ENCODE measurements at regions not wholly inside any gene's neighbourhood (a gene's known extent, or its start where the extent isn't known, plus 50 kb on each side); places are given as distances from the start of the nearest gene placed in this dataset.
"Not testable (repeated sequence)": the region's sequence is repeated elsewhere in the genome, so short reads cannot be mapped to it uniquely, and the experiment has no call there.

- H3K27me3 Mint-ChIP-seq (ENCODE audit: insufficient read depth): no peaks in the 10 kb centered on the region
- no peak overlapping the region for H3K27ac Mint-ChIP-seq
- no peak overlapping the region for H3K4me3 Mint-ChIP-seq
- DNase-seq (ENCODE audit: low spot score): no peak
- intact Hi-C loops (cut with micrococcal nuclease): no loop called here
- peaks cover 29% of the 10 kb centered on the region for H3K9me3 Mint-ChIP-seq
- H3K36me3 Mint-ChIP-seq (ENCODE audit: low read depth): no peaks in the 10 kb centered on the region
- H3K4me1 Mint-ChIP-seq (ENCODE audit: low read depth): no peaks in the 10 kb centered on the region
Measured at GRCh38 chr7:68964060-68964459, 634.2 kb upstream of the AUTS2 start.

- Mint-ChIP-seq H3K4me3 (no peak overlapping the region), H3K27ac (no peak overlapping the region), H3K4me1 (ENCODE audit: low read depth) (no peaks in the 10 kb centered on the region), H3K9me3 (peaks cover 26% of the 10 kb centered on the region), H3K27me3 (ENCODE audit: insufficient read depth) (no peaks in the 10 kb centered on the region), H3K36me3 (ENCODE audit: low read depth) (no peaks in the 10 kb centered on the region)
- intact Hi-C loops (cut with micrococcal nuclease): no loop called here
- DNase-seq (ENCODE audit: low spot score): no peak
Measured at GRCh38 chr7:68965351-68965750, 632.9 kb upstream of the AUTS2 start.

GRCh38 chr7:68967598-68967997 is 630.7 kb upstream of the AUTS2 start:
- no peaks in the 10 kb centered on the region for H3K27me3 Mint-ChIP-seq (ENCODE audit: insufficient read depth)
- no peak overlapping the region for H3K4me3 Mint-ChIP-seq
- intact Hi-C loops (cut with micrococcal nuclease): no loop called here

DNA sequence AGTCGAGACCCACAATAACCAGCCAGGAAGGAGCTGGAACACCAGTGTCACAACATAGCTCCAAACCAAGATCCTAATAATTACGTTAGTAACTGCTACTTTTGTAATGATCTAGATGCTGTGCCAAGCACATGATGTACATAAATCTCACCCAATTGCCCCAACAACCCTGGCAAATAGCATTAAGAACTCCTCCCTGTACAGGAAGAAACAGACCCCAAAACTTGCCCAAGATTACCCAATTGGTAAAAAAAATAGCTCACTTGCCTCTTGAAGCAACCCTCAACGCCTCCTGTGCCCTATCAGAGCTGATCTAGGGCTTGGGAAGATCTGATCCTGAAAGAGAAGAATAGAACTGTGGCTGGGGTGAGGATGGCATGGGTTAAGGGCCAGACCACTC is 628.7 kb upstream of the AUTS2 start:
- Mint-ChIP-seq H3K9me3 (peaks cover 34% of the 10 kb centered on the region), H3K27me3 (ENCODE audit: insufficient read depth) (no peaks in the 10 kb centered on the region), H3K27ac (no peak overlapping the region), H3K4me1 (ENCODE audit: low read depth) (no peaks in the 10 kb centered on the region), H3K36me3 (ENCODE audit: low read depth) (no peaks in the 10 kb centered on the region), H3K4me3 (no peak overlapping the region)
- intact Hi-C loops (cut with micrococcal nuclease): no loop called here
- no peak for DNase-seq (ENCODE audit: low spot score)

More at GRCh38 chr7:68967598-68967997, 630.7 kb upstream of the AUTS2 start:
- Mint-ChIP-seq H3K4me1 (ENCODE audit: low read depth) (no peaks in the 10 kb centered on the region), H3K9me3 (peaks cover 35% of the 10 kb centered on the region), H3K36me3 (ENCODE audit: low read depth) (no peaks in the 10 kb centered on the region), H3K27ac (no peak overlapping the region)
- no peak for DNase-seq (ENCODE audit: low spot score)

- H3K4me1 Mint-ChIP-seq (ENCODE audit: low read depth): no peaks in the 10 kb centered on the region
- H3K4me3 Mint-ChIP-seq: no peak overlapping the region
- intact Hi-C loops (cut with micrococcal nuclease): no loop called here
- H3K27ac Mint-ChIP-seq: no peak overlapping the region
- no peaks in the 10 kb centered on the region for H3K36me3 Mint-ChIP-seq (ENCODE audit: low read depth)
- no peaks in the 10 kb centered on the region for H3K27me3 Mint-ChIP-seq (ENCODE audit: insufficient read depth)
- no peak for DNase-seq (ENCODE audit: low spot score)
- peaks cover 28% of the 10 kb centered on the region for H3K9me3 Mint-ChIP-seq
Measured at GRCh38 chr7:68971634-68972340, 626.5 kb upstream of the AUTS2 start.

GRCh38 chr7:68977385-68978055 is 620.8 kb upstream of the AUTS2 start:
- DNase-seq (ENCODE audit: low spot score): no peak
- H3K4me1 Mint-ChIP-seq (ENCODE audit: low read depth): no peaks in the 10 kb centered on the region
- no peak overlapping the region for H3K27ac Mint-ChIP-seq
- H3K27me3 Mint-ChIP-seq (ENCODE audit: insufficient read depth): no peaks in the 10 kb centered on the region
- intact Hi-C loops (cut with micrococcal nuclease): no loop called here
- no peak overlapping the region for H3K4me3 Mint-ChIP-seq
- H3K9me3 Mint-ChIP-seq: peaks cover 49% of the 10 kb centered on the region
- H3K36me3 Mint-ChIP-seq (ENCODE audit: low read depth): no peaks in the 10 kb centered on the region

GRCh38 chr7:68978710-68979109 is 619.6 kb upstream of the AUTS2 start:
- Mint-ChIP-seq H3K9me3 (peaks cover 43% of the 10 kb centered on the region), H3K27me3 (ENCODE audit: insufficient read depth) (no peaks in the 10 kb centered on the region)
- DNase-seq (ENCODE audit: low spot score): no peak

DNA sequence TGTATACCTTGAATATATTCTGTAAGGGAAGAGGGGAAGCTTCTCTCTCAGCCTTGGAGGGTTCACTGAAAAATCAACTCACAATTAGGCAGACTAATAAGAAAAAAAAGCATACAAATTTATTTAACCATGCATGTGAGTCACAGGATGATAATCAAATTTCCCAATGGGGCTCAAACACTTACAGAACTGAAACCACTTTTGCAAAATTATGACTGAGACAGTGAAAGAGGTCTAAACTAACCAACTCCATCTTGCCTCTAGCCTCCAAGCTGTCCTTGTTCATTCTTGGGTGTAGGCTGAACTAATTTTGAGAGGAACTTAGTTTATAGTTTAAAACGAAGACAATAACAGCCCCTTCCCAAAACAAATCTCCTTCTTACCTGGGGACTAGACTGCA is 618.3 kb upstream of the AUTS2 start:
- H3K4me3 Mint-ChIP-seq: no peak overlapping the region
- intact Hi-C loops (cut with micrococcal nuclease): no loop called here
- H3K36me3 Mint-ChIP-seq (ENCODE audit: low read depth): no peaks in the 10 kb centered on the region
- DNase-seq (ENCODE audit: low spot score): no peak
- H3K4me1 Mint-ChIP-seq (ENCODE audit: low read depth): no peaks in the 10 kb centered on the region
- no peaks in the 10 kb centered on the region for H3K27me3 Mint-ChIP-seq (ENCODE audit: insufficient read depth)
- peaks cover 43% of the 10 kb centered on the region for H3K9me3 Mint-ChIP-seq
- no peak overlapping the region for H3K27ac Mint-ChIP-seq

More at GRCh38 chr7:68978710-68979109, 619.6 kb upstream of the AUTS2 start:
- H3K36me3 Mint-ChIP-seq (ENCODE audit: low read depth): no peaks in the 10 kb centered on the region
- no peaks in the 10 kb centered on the region for H3K4me1 Mint-ChIP-seq (ENCODE audit: low read depth)
- no peak overlapping the region for H3K27ac Mint-ChIP-seq
- H3K4me3 Mint-ChIP-seq: no peak overlapping the region
- intact Hi-C loops (cut with micrococcal nuclease): no loop called here

- DNase-seq (ENCODE audit: low spot score); H3K36me3 Mint-ChIP-seq (ENCODE audit: low read depth); H3K4me1 Mint-ChIP-seq (ENCODE audit: low read depth); H3K27me3 Mint-ChIP-seq (ENCODE audit: insufficient read depth); intact Hi-C loops (cut with micrococcal nuclease); H3K4me3 Mint-ChIP-seq; H3K27ac Mint-ChIP-seq: not testable (repeated sequence)
- peaks cover 48% of the 10 kb centered on the region for H3K9me3 Mint-ChIP-seq
Measured at GRCh38 chr7:68980432-68980831, 617.8 kb upstream of the AUTS2 start.

DNA sequence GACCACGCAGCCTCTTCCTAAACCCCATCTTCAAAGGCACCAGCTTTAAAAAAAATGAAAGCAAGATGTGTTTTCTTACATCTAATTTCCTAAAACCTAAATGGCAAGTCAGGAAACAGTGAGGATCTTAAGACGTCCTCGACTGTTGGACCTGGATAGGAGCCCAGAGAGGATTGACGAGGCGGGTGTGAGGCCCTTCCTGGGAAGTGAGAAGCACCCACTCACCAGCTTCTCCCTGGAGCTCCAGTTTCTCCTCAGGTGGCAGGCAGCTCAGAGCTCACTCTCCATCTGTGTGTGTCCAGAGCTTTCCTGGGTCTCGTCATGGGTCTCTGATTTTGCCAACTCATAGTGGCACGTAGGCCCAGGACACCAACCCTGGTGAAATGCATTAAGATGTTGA is 614.0 kb upstream of the AUTS2 start:
- no peak for DNase-seq (ENCODE audit: low spot score)
- Mint-ChIP-seq H3K9me3 (peaks cover 46% of the 10 kb centered on the region), H3K27me3 (ENCODE audit: insufficient read depth) (no peaks in the 10 kb centered on the region), H3K27ac (no peak overlapping the region), H3K36me3 (ENCODE audit: low read depth) (no peaks in the 10 kb centered on the region), H3K4me1 (ENCODE audit: low read depth) (no peaks in the 10 kb centered on the region), H3K4me3 (no peak overlapping the region)
- intact Hi-C loops (cut with micrococcal nuclease): no loop called here

DNA sequence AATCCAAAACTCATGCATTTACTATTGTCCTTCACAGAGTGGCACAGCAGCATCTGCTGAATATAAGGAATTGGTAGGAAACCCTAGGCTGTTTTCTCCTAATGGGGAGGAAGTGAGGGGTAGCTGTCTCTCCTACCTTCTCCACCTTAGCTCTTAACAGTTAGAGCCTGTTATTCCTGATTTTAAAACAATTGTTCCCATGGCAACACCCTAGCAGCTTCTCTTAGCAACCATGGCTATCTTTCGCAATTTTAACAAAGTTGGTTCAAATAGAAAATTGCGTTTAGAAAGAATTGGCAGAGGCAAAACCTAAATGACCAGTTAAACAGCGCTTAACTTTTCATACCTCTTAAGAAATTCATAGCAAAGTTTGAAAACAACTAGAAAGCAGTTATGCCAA is 603.4 kb upstream of the AUTS2 start:
- H3K27ac Mint-ChIP-seq: no peak overlapping the region
- H3K27me3 Mint-ChIP-seq (ENCODE audit: insufficient read depth): no peaks in the 10 kb centered on the region
- DNase-seq (ENCODE audit: low spot score): no peak
- intact Hi-C loops (cut with micrococcal nuclease): no loop called here
- no peaks in the 10 kb centered on the region for H3K4me1 Mint-ChIP-seq (ENCODE audit: low read depth)
- no peaks in the 10 kb centered on the region for H3K36me3 Mint-ChIP-seq (ENCODE audit: low read depth)
- H3K4me3 Mint-ChIP-seq: no peak overlapping the region
- peaks cover 28% of the 10 kb centered on the region for H3K9me3 Mint-ChIP-seq

GRCh38 chr7:68998136-68998535 is 600.1 kb upstream of the AUTS2 start:
- no peak for DNase-seq (ENCODE audit: low spot score)
- Mint-ChIP-seq H3K27me3 (ENCODE audit: insufficient read depth) (no peaks in the 10 kb centered on the region), H3K27ac (no peak overlapping the region), H3K9me3 (peaks cover 49% of the 10 kb centered on the region), H3K4me1 (ENCODE audit: low read depth) (no peaks in the 10 kb centered on the region), H3K4me3 (no peak overlapping the region), H3K36me3 (ENCODE audit: low read depth) (no peaks in the 10 kb centered on the region)
- intact Hi-C loops (cut with micrococcal nuclease): no loop called here

DNA sequence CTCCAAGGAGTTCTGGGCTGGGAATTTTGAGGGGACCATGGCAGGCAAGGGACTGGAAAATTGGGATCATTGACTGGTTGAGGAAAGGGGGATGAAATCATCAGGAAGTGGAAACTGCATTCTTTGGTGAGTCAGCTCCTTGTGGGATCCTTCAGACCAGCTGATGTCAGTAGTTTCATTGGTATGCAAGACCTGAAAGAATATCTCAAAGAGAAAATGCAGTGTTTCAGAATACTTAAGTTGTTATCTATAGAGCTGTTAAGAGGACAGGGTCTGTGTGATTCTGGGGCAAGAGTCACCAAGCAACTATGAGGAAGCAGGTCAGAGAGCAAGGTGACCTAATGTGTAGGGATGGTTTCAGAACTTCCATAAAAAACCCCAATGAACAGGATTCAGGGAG is 595.9 kb upstream of the AUTS2 start:
- DNase-seq (ENCODE audit: low spot score): no peak
- Mint-ChIP-seq H3K4me3 (no peak overlapping the region), H3K27me3 (ENCODE audit: insufficient read depth) (no peaks in the 10 kb centered on the region), H3K36me3 (ENCODE audit: low read depth) (no peaks in the 10 kb centered on the region), H3K9me3 (peaks cover 57% of the 10 kb centered on the region), H3K4me1 (ENCODE audit: low read depth) (no peaks in the 10 kb centered on the region), H3K27ac (no peak overlapping the region)
- intact Hi-C loops (cut with micrococcal nuclease): no loop called here

Measured in activated T-helper 1 cell treated with anti-CD3 and anti-CD28 coated beads, Interleukin-12 subunit alpha, Interleukin-12 subunit beta, Interleukin-2, Interleukin-4 antibody, amounts not matched to agents 30 ng/mL and 10 ng/mL and 1 ng/mL, durations not matched to agents 14 hours and 24 hours and 36 hours (primary cell).